ENCODE measurements at regions not wholly inside any gene's neighbourhood (a gene's known extent, or its start where the extent isn't known, plus 50 kb on each side); places are given as distances from the start of the nearest gene placed in this dataset.

GRCh38 chr3:16118396-16118795 lies 56.1 kb upstream of the GALNT15 start:
- DNase-seq: no peak

DNA sequence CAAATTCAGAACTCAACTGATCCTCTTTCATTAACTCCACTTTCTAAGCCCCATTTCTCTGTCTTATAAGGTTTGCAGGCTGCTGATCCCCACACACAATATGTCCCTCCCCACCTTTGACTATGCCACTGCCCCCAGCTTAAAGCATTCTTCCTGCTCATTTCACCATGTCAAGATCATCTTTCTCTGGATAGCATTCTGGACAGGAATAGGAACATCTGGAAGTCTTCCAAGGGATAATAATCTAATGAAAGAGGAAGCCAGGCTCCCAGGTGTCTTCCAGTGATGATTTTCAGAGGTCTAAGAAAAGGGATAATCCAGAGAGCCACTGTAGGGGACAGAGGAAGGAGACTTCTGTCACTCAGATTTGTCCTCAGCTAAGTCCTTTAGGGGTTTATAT lies 54.6 kb upstream of the GALNT15 start:
- no peak for DNase-seq

DNA sequence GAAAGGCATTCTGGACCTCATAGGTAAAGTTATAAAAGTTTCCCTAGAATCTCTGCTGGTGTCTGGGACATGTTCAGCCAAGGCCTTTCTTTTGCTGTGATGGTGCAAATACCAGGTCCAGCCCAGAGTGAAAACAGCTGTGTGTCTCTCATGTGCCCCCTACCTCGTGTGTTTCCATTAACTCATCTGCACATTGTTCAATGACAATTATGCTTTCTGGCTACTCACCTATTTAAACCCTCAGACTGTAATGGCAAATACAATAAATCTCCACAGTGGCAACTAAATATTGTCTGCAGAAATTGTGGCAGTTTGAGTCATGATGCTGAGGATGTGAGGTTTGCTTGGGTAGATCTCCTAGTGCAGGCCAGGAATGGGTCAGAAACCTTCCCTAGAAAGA lies 53.1 kb upstream of the GALNT15 start:
- no peak for DNase-seq

DNA sequence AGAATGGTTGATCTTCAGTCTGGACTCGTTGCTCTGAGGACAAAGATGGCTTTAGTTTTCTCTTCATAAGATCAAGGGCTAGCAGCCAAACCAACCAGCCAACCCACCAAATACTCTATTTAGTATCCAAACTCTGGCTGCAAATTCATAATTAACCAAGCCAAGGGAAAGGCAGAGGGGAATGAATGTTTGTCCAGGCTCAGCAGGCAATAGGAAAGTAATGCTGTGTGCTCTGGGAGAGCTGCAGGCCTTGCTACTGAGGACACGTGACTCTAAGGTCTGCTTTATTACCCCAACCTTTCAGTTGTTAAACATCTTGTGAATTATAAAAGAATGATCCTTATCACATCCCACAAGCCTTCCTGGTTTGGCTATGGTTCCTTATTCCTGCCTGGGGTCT lies 52.3 kb upstream of the GALNT15 start:
- DNase-seq: no peak

DNA sequence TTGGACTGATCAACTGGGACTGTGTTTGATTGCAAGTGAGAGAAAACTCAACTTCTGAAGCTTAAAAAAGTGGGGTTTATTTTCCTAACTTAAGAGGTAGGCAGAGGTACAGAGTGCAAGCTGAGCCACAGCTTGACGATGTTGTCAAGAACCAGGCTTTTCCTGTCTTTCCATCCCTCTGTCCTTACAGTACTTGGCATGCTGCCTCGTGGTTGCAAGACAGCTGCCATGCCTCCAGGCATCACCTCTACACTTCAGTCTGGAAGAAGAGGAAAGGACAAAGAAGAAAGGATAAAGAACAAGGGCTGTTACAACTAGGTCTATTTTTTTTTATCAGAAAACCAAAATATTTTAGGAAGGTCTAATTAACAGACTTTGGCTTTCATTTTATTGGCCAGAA lies 51.8 kb upstream of the GALNT15 start:
- DNase-seq: no peak

- DNase-seq: no peak
Observed at GRCh38 chr3:16124636-16125035, 49.8 kb upstream of the GALNT15 start.

Data from stimulated activated naive CD4-positive, alpha-beta T cell (primary cell).